Right lobe of liver (tissue), 4 donors: ENCODE measurements at regions not wholly inside any gene's neighbourhood (a gene's known extent, or its start where the extent isn't known, plus 50 kb on each side); places are given as distances from the start of the nearest gene placed in this dataset.

Experiments
- CTCF ChIP-seq, 4 donors: fragments of 200-600 bp in 3 of 4; fragments of 450-650 bp in 1 of 4; IDR thresholded peaks; one replicate each; pipeline versions ENCODE4 v1.5.1 to v1.8.0; 2016 to 2022; ENCODE audit warnings: antibody characterized with exemption in 4 of 4, mild to moderate bottlenecking in 2 of 4
- POLR2A ChIP-seq: fragments of 450-650 bp; IDR thresholded peaks from one replicate; pipeline ENCODE4 v1.6.1; 2017; ENCODE audit warnings: antibody characterized with exemption, mild to moderate bottlenecking
- donor health status: DM: no; HTN: no; CAD: no.
- donor health status: DM: no; HTN: no; CAD: no.
- donor health status: DM: no; HTN: yes; CAD: no.

GRCh38 chr5:124887223-124887622, 140.8 kb upstream of the ZNF608 start:
- TF ChIP-seq CTCF (IDR thresholded peaks at IDR 0.05) (no peak), POLR2A (no peak)
